ENCODE measurements at regions not wholly inside any gene's neighbourhood (a gene's known extent, or its start where the extent isn't known, plus 50 kb on each side); places are given as distances from the start of the nearest gene placed in this dataset.

GRCh38 chr2:234333168-234334130, 163.4 kb downstream of the ARL4C start:
- no peaks in the 10 kb centered on the region for H3K9me3 ChIP-seq (ENCODE audit: control insufficient read depth, insufficient read depth, low read depth, low read length)
- peaks cover 3% of the 10 kb centered on the region for H3K27me3 ChIP-seq (ENCODE audit: control insufficient read depth, insufficient read depth, low read length)
- no peak overlapping the region for H3K4me2 ChIP-seq (ENCODE audit: extremely low read depth, insufficient read depth, low read length)
- H3K9ac ChIP-seq (ENCODE audit: insufficient read depth, low read length) = no peak overlapping the region
- no peak for TF ChIP-seq EZH2 (IDR thresholded peaks at IDR 0.05; ENCODE audit: low read length, missing control alignments)
- TF ChIP-seq CTCF (conservative IDR thresholded peaks at IDR 0.05 in 1 of 2, IDR thresholded peaks at IDR 0.05 in 1 of 2; ENCODE audit: low read depth in 1 of 2, low read length in 2 of 2) = no peak
- H3K79me2 ChIP-seq (ENCODE audit: control insufficient read depth, insufficient read depth, low read length) = no peaks in the 10 kb centered on the region
- H3K4me3 ChIP-seq (replicated peaks in 1 of 4; ENCODE audit: control extremely low read depth in 1 of 4, insufficient read depth in 1 of 4, low read depth in 3 of 4, low read length in 4 of 4) = no peak overlapping the region
- H3K36me3 ChIP-seq (ENCODE audit: control insufficient read depth, insufficient read depth, low read length) = no peaks in the 10 kb centered on the region
- no peak overlapping the region for H3K27ac ChIP-seq (ENCODE audit: insufficient read depth, low read length)
- DNase-seq (ENCODE audit: low read depth in 2 of 2) = no peak
- no peaks in the 10 kb centered on the region for H4K20me1 ChIP-seq (ENCODE audit: control insufficient read depth, extremely low read depth, insufficient read depth, low read length)
- H2AFZ ChIP-seq (ENCODE audit: low read length) = no peak overlapping the region
- no peaks in the 10 kb centered on the region for H3K4me1 ChIP-seq (ENCODE audit: control insufficient read depth, extremely low read depth, insufficient read depth, low read length)

- Histone ChIP-seq H3K4me2 (ENCODE audit: extremely low read depth, insufficient read depth, low read length) (no peak overlapping the region), H4K20me1 (ENCODE audit: control insufficient read depth, extremely low read depth, insufficient read depth, low read length) (no peaks in the 10 kb centered on the region), H3K9me3 (ENCODE audit: control insufficient read depth, insufficient read depth, low read depth, low read length) (no peaks in the 10 kb centered on the region), H2AFZ (ENCODE audit: low read length) (no peak overlapping the region), H3K9ac (ENCODE audit: insufficient read depth, low read length) (no peak overlapping the region), H3K27me3 (ENCODE audit: control insufficient read depth, insufficient read depth, low read length) (peaks cover 3% of the 10 kb centered on the region), H3K79me2 (ENCODE audit: control insufficient read depth, insufficient read depth, low read length) (no peaks in the 10 kb centered on the region), H3K4me3 (replicated peaks in 1 of 4; ENCODE audit: control extremely low read depth in 1 of 4, insufficient read depth in 1 of 4, low read depth in 3 of 4, low read length in 4 of 4) (no peak overlapping the region), H3K27ac (ENCODE audit: insufficient read depth, low read length) (no peak overlapping the region), H3K36me3 (ENCODE audit: control insufficient read depth, insufficient read depth, low read length) (no peaks in the 10 kb centered on the region), H3K4me1 (ENCODE audit: control insufficient read depth, extremely low read depth, insufficient read depth, low read length) (no peaks in the 10 kb centered on the region)
- no peak for DNase-seq (ENCODE audit: low read depth in 2 of 2)
- TF ChIP-seq EZH2 (IDR thresholded peaks at IDR 0.05; ENCODE audit: low read length, missing control alignments) (no peak), CTCF (conservative IDR thresholded peaks at IDR 0.05 in 1 of 2, IDR thresholded peaks at IDR 0.05 in 1 of 2; ENCODE audit: low read depth in 1 of 2, low read length in 2 of 2) (no peak)
These were observed 164.9 kb downstream of the ARL4C start for GRCh38 chr2:234331966-234332365.

GRCh38 chr2:234331566-234331965, 165.3 kb downstream of the ARL4C start:
- H3K4me3 ChIP-seq (replicated peaks in 1 of 4; ENCODE audit: control extremely low read depth in 1 of 4, insufficient read depth in 1 of 4, low read depth in 3 of 4, low read length in 4 of 4) = no peak overlapping the region
- no peaks in the 10 kb centered on the region for H3K36me3 ChIP-seq (ENCODE audit: control insufficient read depth, insufficient read depth, low read length)
- peaks cover 3% of the 10 kb centered on the region for H3K27me3 ChIP-seq (ENCODE audit: control insufficient read depth, insufficient read depth, low read length)
- H3K27ac ChIP-seq (ENCODE audit: insufficient read depth, low read length) = no peak overlapping the region
- H3K9ac ChIP-seq (ENCODE audit: insufficient read depth, low read length) = no peak overlapping the region
- no peaks in the 10 kb centered on the region for H3K4me1 ChIP-seq (ENCODE audit: control insufficient read depth, extremely low read depth, insufficient read depth, low read length)
- no peaks in the 10 kb centered on the region for H3K79me2 ChIP-seq (ENCODE audit: control insufficient read depth, insufficient read depth, low read length)
- no peak overlapping the region for H3K4me2 ChIP-seq (ENCODE audit: extremely low read depth, insufficient read depth, low read length)
- no peak for DNase-seq (ENCODE audit: low read depth in 2 of 2)
- no peaks in the 10 kb centered on the region for H3K9me3 ChIP-seq (ENCODE audit: control insufficient read depth, insufficient read depth, low read depth, low read length)
- H2AFZ ChIP-seq (ENCODE audit: low read length) = no peak overlapping the region
- TF ChIP-seq EZH2 (IDR thresholded peaks at IDR 0.05; ENCODE audit: low read length, missing control alignments) = no peak
- TF ChIP-seq CTCF (conservative IDR thresholded peaks at IDR 0.05 in 1 of 2, IDR thresholded peaks at IDR 0.05 in 1 of 2; ENCODE audit: low read depth in 1 of 2, low read length in 2 of 2) = no peak
- no peaks in the 10 kb centered on the region for H4K20me1 ChIP-seq (ENCODE audit: control insufficient read depth, extremely low read depth, insufficient read depth, low read length)

Data from fibroblast of lung (primary cell).